ENCODE measurements at regions not wholly inside any gene's neighbourhood (a gene's known extent, or its start where the extent isn't known, plus 50 kb on each side); places are given as distances from the start of the nearest gene placed in this dataset.

- Histone ChIP-seq H3K4me1 (peaks cover 3 to 4% of the 10 kb centered on the region in 2 donors), H3K36me3 (no peaks in the 10 kb centered on the region), H3K27me3 (no peaks in the 10 kb centered on the region), H3K4me3 (no peak overlapping the region), H3K27ac (no peak overlapping the region), H3K9me3 (no peaks in the 10 kb centered on the region)
- no peak for TF ChIP-seq CTCF (IDR thresholded peaks at IDR 0.05)
- intact Hi-C loops (cut with DNase I), result loop anchor here (5.0 kb wide), 1 partner anchor 222 kb away; no protein-coding TSS in a partner anchor
- no peak for DNase-seq (ENCODE audit: low spot score in 2 of 2)
Observed at GRCh38 chr12:65605019-65605418, 219.3 kb upstream of the HMGA2 start.

GRCh38 chr12:65606008-65606766 is 218.1 kb upstream of the HMGA2 start:
- Histone ChIP-seq H3K27me3 (no peaks in the 10 kb centered on the region), H3K27ac (no peak overlapping the region), H3K4me1 (peaks cover 3 to 4% of the 10 kb centered on the region in 2 donors), H3K9me3 (no peaks in the 10 kb centered on the region), H3K4me3 (no peak overlapping the region), H3K36me3 (no peaks in the 10 kb centered on the region)
- no peak for DNase-seq (ENCODE audit: low spot score in 2 of 2)
- intact Hi-C loops (cut with DNase I), result loop anchor here (5.0 kb wide), 1 partner anchor 221 kb away; no protein-coding TSS in a partner anchor
- TF ChIP-seq CTCF (IDR thresholded peaks at IDR 0.05), result no peak

GRCh38 chr12:65607401-65607841 is 216.9 kb upstream of the HMGA2 start:
- Histone ChIP-seq H3K4me1 (peaks cover 0 to 4% of the 10 kb centered on the region in 2 donors), H3K36me3 (no peaks in the 10 kb centered on the region), H3K27me3 (no peaks in the 10 kb centered on the region), H3K9me3 (no peaks in the 10 kb centered on the region), H3K4me3 (no peak overlapping the region), H3K27ac (no peak overlapping the region)
- intact Hi-C loops (cut with DNase I), result loop anchor here (5.0 kb wide), 1 partner anchor 220 kb away; no protein-coding TSS in a partner anchor
- DNase-seq (ENCODE audit: low spot score in 2 of 2), result no peak
- TF ChIP-seq CTCF (IDR thresholded peaks at IDR 0.05), result no peak

GRCh38 chr12:65608319-65608916 is 215.9 kb upstream of the HMGA2 start:
- no peak overlapping the region for H3K4me3 ChIP-seq
- H3K27ac ChIP-seq, result no peak overlapping the region
- no peak for TF ChIP-seq CTCF (IDR thresholded peaks at IDR 0.05)
- no peaks in the 10 kb centered on the region for H3K9me3 ChIP-seq
- H3K36me3 ChIP-seq, result no peaks in the 10 kb centered on the region
- intact Hi-C loops (cut with DNase I), result loop anchor here (5.0 kb wide), 1 partner anchor 219 kb away; no protein-coding TSS in a partner anchor
- no peaks in the 10 kb centered on the region for H3K27me3 ChIP-seq
- no peak for DNase-seq (ENCODE audit: low spot score in 2 of 2)
- no peaks in the 10 kb centered on the region for H3K4me1 ChIP-seq

GRCh38 chr12:65609359-65609771 is 214.9 kb upstream of the HMGA2 start:
- intact Hi-C loops (cut with DNase I), result loop anchor here (5.0 kb wide), 1 partner anchor 218 kb away; no protein-coding TSS in a partner anchor
- Histone ChIP-seq H3K27ac (no peak overlapping the region), H3K4me1 (no peaks in the 10 kb centered on the region), H3K27me3 (no peaks in the 10 kb centered on the region), H3K4me3 (no peak overlapping the region), H3K9me3 (no peaks in the 10 kb centered on the region), H3K36me3 (no peaks in the 10 kb centered on the region)
- no peak for DNase-seq (ENCODE audit: low spot score in 2 of 2)
- no peak for TF ChIP-seq CTCF (IDR thresholded peaks at IDR 0.05)
